Stomach (tissue), 4 donors: ENCODE measurements at regions not wholly inside any gene's neighbourhood (a gene's known extent, or its start where the extent isn't known, plus 50 kb on each side); places are given as distances from the start of the nearest gene placed in this dataset.

Experiments
- EP300 ChIP-seq: sonication (generic); formaldehyde crosslinking; IDR thresholded peaks from one replicate; pipeline ENCODE4 v1.6.1; 2017; ENCODE audit warnings: antibody characterized with exemption
- POLR2A ChIP-seq, 4 donors: fragments of 450-650 bp; IDR thresholded peaks; one replicate each; pipeline ENCODE4 v1.6.1; 2016; ENCODE audit warnings: antibody characterized with exemption in 4 of 4, control low read depth in 2 of 4, mild to moderate bottlenecking in 1 of 4, moderate library complexity in 1 of 4
- POLR2AphosphoS5 ChIP-seq, 3 donors: sonication (generic); formaldehyde crosslinking; IDR thresholded peaks; one replicate each; pipeline ENCODE4 v1.6.1; 2016; ENCODE audit warnings: antibody characterized with exemption in 3 of 3
- TF ChIP-seq, protein P1 (sequence below), 7 experiments: fragments of 450-650 bp in 4 of 7; fragments of 200-600 bp in 3 of 7; sonication (generic) in 3 of 7; IDR thresholded peaks; one replicate each; pipeline ENCODE4 v1.5.1; 2016 to 2019; ENCODE audit warnings: antibody characterized with exemption in 7 of 7, control low read depth in 2 of 7, mild to moderate bottlenecking in 1 of 7

DNA sequence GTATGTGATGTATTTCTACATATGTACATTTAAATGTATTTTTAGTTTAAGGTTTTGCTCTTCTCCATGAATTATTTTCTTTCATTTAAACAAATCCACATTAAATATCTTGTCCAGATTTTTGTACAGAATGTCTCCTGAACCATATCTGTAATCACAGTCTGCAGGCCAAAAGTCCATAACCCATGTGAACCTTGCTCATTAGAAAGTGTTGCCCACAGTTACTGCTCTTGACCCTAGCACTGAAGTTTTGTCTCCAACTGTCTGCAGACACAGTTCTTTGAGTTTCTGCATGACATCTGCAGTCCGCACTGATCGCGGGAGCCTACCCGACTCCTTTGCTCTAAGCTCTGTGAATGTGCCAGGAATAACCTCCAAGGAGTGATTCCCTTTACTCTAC lies 626.2 kb upstream of the SLC10A2 start:
- TF ChIP-seq, protein P1, sequence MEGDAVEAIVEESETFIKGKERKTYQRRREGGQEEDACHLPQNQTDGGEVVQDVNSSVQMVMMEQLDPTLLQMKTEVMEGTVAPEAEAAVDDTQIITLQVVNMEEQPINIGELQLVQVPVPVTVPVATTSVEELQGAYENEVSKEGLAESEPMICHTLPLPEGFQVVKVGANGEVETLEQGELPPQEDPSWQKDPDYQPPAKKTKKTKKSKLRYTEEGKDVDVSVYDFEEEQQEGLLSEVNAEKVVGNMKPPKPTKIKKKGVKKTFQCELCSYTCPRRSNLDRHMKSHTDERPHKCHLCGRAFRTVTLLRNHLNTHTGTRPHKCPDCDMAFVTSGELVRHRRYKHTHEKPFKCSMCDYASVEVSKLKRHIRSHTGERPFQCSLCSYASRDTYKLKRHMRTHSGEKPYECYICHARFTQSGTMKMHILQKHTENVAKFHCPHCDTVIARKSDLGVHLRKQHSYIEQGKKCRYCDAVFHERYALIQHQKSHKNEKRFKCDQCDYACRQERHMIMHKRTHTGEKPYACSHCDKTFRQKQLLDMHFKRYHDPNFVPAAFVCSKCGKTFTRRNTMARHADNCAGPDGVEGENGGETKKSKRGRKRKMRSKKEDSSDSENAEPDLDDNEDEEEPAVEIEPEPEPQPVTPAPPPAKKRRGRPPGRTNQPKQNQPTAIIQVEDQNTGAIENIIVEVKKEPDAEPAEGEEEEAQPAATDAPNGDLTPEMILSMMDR (IDR thresholded peaks at IDR 0.05): no peak
- TF ChIP-seq POLR2A (IDR thresholded peaks at IDR 0.05) (no peak), EP300 (no peak), POLR2AphosphoS5 (IDR thresholded peaks at IDR 0.05) (no peak)
